Erythroblast (primary cell): ENCODE measurements at regions not wholly inside any gene's neighbourhood (a gene's known extent, or its start where the extent isn't known, plus 50 kb on each side); places are given as distances from the start of the nearest gene placed in this dataset.

Experiments used
- GATA1 ChIP-seq: IDR thresholded peaks from 2 replicates; pipeline ENCODE4 v1.6.1; 2011; ENCODE audit warnings: low read depth, mild to moderate bottlenecking, control low read depth, low read length, moderate library complexity
- POLR2A ChIP-seq: IDR thresholded peaks from 2 replicates; pipeline ENCODE4 v1.6.1; 2011; ENCODE audit warnings: mild to moderate bottlenecking, low read length

DNA sequence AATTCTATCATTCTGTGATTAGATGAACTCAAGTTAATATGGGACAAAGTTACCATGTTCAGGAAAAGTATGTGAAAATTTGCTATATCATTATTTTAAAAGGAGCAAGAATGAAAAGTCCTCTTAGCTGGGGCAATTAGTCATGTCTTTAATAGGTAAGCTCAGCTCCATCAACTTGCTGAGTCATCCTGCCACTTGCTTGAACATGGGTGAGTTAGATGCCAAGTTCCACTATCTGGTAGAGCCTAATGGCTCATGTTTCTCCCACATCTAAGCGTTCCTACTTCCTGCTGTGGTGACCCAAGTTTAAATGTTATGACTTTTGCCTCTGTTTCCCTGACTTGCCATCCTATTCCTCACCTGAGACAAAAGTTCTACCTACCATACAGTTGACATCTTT, 276.8 kb downstream of the ZNF674 start:
- TF ChIP-seq POLR2A: no peak
- TF ChIP-seq GATA1: no peak
